ENCODE measurements at regions not wholly inside any gene's neighbourhood (a gene's known extent, or its start where the extent isn't known, plus 50 kb on each side); places are given as distances from the start of the nearest gene placed in this dataset.

DNA sequence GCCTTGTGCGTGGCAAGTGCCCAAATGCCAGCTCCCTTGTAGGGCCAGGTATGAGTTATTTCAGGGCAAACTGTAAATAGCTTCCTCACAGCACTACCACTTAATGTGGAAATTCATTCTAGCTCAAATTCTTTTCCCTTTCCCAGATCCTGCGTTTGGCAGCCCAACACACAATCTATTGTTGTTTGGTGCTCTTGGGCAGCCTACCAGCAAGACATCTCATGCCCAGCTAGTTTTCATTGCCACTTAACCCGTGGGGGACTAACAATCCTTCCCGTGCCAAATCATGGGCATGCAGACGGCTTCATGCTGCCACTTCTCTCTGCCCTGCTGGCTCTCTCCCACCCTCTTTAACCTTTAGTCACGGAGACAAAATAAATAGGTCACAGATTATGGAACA, 454.2 kb downstream of the GRIA2 start:
- no peak overlapping the region for H3K4me3 ChIP-seq (ENCODE audit: low read depth, low read length)
- FAIRE-seq (no peak), DNase-seq (ENCODE audit: low read depth) (no peak)
- no peaks in the 10 kb centered on the region for H3K36me3 ChIP-seq (ENCODE audit: control insufficient read depth, insufficient read depth, low read length)
- TF ChIP-seq, protein P1, sequence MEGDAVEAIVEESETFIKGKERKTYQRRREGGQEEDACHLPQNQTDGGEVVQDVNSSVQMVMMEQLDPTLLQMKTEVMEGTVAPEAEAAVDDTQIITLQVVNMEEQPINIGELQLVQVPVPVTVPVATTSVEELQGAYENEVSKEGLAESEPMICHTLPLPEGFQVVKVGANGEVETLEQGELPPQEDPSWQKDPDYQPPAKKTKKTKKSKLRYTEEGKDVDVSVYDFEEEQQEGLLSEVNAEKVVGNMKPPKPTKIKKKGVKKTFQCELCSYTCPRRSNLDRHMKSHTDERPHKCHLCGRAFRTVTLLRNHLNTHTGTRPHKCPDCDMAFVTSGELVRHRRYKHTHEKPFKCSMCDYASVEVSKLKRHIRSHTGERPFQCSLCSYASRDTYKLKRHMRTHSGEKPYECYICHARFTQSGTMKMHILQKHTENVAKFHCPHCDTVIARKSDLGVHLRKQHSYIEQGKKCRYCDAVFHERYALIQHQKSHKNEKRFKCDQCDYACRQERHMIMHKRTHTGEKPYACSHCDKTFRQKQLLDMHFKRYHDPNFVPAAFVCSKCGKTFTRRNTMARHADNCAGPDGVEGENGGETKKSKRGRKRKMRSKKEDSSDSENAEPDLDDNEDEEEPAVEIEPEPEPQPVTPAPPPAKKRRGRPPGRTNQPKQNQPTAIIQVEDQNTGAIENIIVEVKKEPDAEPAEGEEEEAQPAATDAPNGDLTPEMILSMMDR (IDR thresholded peaks at IDR 0.05; ENCODE audit: insufficient read depth, low read length, severe bottlenecking) = no peak
- H3K27me3 ChIP-seq (ENCODE audit: control insufficient read depth, insufficient read depth, low read length) = no peaks in the 10 kb centered on the region

GRCh38 chr4:157667836-157668235, 447.3 kb downstream of the GRIA2 start:
- Histone ChIP-seq H3K4me3 (ENCODE audit: low read depth, low read length) (no peak overlapping the region), H3K36me3 (ENCODE audit: control insufficient read depth, insufficient read depth, low read length) (no peaks in the 10 kb centered on the region), H3K27me3 (ENCODE audit: control insufficient read depth, insufficient read depth, low read length) (no peaks in the 10 kb centered on the region)
- TF ChIP-seq, protein P1 (IDR thresholded peaks at IDR 0.05; ENCODE audit: insufficient read depth, low read length, severe bottlenecking) = no peak
- FAIRE-seq (no peak), DNase-seq (ENCODE audit: low read depth) (no peak)

GRCh38 chr4:157664726-157665125, 444.2 kb downstream of the GRIA2 start:
- FAIRE-seq (no peak), DNase-seq (ENCODE audit: low read depth) (peak; percentile 27)
- H3K4me3 ChIP-seq (ENCODE audit: low read depth, low read length) = no peak overlapping the region
- no peaks in the 10 kb centered on the region for H3K27me3 ChIP-seq (ENCODE audit: control insufficient read depth, insufficient read depth, low read length)
- H3K36me3 ChIP-seq (ENCODE audit: control insufficient read depth, insufficient read depth, low read length) = no peaks in the 10 kb centered on the region
- TF ChIP-seq, protein P1 (IDR thresholded peaks at IDR 0.05; ENCODE audit: insufficient read depth, low read length, severe bottlenecking) = no peak

DNA sequence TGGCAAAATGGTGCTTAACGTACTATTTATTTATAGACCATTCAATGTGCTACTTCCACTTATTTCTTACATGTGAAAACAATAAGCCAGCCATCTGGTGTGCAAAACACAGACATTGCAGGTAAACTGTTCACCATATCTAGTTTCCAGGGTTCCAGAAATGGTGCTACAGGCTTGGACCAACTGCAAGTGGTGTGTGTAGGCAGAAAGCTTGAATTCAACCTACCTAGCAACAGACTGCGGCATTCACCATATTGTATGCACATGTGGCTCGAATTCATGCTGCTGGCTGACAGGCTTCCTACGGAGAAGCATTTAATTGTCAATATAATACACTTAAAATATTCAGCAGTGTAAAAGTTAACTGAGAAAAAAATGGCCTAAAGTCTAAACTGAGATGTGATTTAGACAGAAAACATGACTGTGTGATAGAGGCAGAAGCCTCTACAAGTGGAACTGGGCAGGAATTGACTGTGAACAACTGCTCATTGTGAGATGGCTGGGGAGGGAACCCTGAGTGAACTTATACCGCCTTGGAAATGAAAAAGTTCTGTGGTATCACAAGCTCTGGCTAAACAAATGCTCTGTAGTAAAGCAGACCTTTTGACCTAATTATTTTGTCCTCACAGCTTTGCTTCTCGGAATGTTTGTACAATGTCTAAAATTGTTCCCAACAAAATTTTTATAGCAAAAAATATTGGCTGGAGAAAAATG, 434.7 kb downstream of the GRIA2 start:
- DNase-seq (ENCODE audit: low read depth) = no peak
- no peak overlapping the region for H3K4me3 ChIP-seq (ENCODE audit: low read depth, low read length)
- H3K27me3 ChIP-seq (ENCODE audit: control insufficient read depth, insufficient read depth, low read length) = no peaks in the 10 kb centered on the region
- FAIRE-seq = no peak
- TF ChIP-seq, protein P1 (IDR thresholded peaks at IDR 0.05; ENCODE audit: insufficient read depth, low read length, severe bottlenecking) = no peak
- H3K36me3 ChIP-seq (ENCODE audit: control insufficient read depth, insufficient read depth, low read length) = no peaks in the 10 kb centered on the region

GRCh38 chr4:157643257-157643656, 422.7 kb downstream of the GRIA2 start:
- Histone ChIP-seq H3K36me3 (ENCODE audit: control insufficient read depth, insufficient read depth, low read length) (no peaks in the 10 kb centered on the region), H3K27me3 (ENCODE audit: control insufficient read depth, insufficient read depth, low read length) (no peaks in the 10 kb centered on the region), H3K4me3 (ENCODE audit: low read depth, low read length) (no peak overlapping the region)
- no peak for DNase-seq (ENCODE audit: low read depth)
- no peak for FAIRE-seq
- TF ChIP-seq, protein P1 (IDR thresholded peaks at IDR 0.05; ENCODE audit: insufficient read depth, low read length, severe bottlenecking) = no peak

- FAIRE-seq = no peak
- no peak overlapping the region for H3K4me3 ChIP-seq (ENCODE audit: low read depth, low read length)
- TF ChIP-seq, protein P1 (IDR thresholded peaks at IDR 0.05; ENCODE audit: insufficient read depth, low read length, severe bottlenecking) = no peak
Measured at GRCh38 chr4:157634057-157634456, 413.5 kb downstream of the GRIA2 start.

More at GRCh38 chr4:157634057-157634456, 413.5 kb downstream of the GRIA2 start:
- no peak for DNase-seq (ENCODE audit: low read depth)
- Histone ChIP-seq H3K27me3 (ENCODE audit: control insufficient read depth, insufficient read depth, low read length) (no peaks in the 10 kb centered on the region), H3K36me3 (ENCODE audit: control insufficient read depth, insufficient read depth, low read length) (no peaks in the 10 kb centered on the region)

All from bronchial epithelial cell (primary cell).